ENCODE measurements at regions not wholly inside any gene's neighbourhood (a gene's known extent, or its start where the extent isn't known, plus 50 kb on each side); places are given as distances from the start of the nearest gene placed in this dataset.
"Not testable (repeated sequence)": the region's sequence is repeated elsewhere in the genome, so short reads cannot be mapped to it uniquely, and the experiment has no call there.

DNA sequence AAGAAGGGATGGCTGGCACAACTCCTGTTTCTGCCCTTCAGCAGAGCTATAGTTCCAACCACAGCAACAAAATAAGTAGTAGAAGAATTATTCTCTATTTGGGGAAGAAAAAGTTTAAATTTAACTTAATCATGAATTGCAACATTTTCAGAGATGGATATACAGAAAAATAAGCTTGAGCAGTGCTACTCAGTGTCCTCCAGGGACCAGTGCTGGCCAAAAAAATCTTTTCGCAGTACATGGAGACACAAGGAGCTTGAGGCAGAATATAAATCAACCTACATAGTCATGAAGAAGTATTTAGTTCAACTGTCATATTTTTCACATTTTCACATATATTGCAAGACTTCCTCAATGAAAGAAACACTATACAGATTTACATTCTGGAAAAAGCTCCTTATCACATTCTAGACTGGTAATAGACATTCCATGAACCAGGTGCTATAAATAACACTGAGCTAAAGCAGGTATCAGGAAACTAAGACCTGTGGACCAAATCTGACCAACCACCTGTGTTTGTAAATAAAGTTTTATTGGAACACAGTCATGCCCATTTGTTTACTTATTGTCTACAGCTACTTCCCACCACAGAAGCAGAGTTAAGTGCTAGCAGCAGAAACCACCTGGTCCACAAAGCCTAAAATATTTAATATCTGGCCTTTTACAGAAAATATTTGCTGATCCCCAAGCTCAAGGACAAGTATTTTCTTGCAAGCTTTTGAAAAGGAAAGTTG, 101.9 kb downstream of the RGS21 start:
- DNase-seq: no peak

DNA sequence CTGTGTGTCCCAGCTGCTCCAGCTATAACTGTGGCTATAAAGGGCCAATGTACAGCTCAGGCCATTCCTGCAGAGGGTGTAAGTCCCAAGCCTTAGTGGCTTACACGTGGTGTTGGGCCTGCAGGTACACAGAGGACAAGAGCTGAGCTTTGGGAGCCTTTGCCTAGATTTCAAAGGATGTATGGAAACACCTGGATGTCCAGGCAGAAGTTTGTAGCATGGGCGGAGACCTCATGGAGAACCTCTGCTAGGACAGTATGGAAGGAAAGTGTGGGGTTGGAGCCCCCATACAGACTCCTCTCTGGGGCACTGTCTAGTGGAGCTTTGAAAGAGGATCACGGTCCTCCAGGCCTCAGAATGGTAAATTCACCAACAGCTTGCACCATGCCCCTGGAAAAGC, 113.9 kb downstream of the RGS21 start:
- DNase-seq: no peak

DNA sequence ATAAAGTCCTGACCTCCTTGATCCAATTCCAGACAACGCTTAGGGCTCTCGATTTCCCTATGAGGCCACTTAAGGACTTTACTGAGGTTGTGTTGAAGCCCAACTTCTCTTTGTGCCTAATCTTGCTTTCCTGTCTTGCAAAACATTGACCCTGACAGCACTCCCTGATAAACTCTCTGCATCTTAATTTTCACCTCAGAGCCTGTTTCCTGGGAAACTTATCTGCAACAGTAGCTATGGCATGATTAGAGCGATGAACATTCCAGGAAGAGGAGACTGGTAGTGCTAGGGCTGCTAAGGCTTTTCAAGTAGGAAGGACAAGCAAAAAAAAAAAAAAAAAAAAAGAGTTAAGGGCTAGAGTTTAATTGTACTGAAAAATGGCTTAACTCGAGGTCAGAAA, 118.9 kb downstream of the RGS21 start:
- DNase-seq: no peak

DNA sequence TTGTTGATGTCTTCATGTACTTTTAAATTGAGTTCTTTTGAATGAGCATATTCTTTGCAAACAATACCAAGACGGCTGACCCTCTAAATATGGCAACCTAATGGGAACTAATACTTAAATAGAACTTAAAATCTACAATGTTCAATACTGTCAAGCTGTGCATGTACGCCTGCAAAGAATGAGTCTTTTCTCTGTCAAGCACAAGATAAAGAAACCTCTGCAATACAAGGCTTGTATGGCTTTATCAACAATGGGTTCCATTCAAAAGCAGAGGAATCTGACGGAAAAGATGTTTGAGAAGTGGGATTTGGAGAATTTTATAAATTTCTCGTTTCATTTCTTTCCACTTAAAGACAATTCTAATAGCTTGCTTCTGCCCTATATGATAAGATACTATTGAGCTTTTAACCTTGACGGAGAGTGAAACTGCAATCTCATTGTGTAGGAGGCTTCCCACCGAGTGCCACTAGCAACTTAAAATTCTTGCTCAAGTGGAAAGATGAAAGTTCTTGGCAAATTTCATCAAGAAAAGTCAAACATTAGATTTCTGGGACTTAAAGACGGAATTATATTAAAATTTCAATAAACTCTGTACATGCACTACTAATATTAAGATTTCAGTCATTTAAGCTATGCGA, 119.8 kb downstream of the RGS21 start:
- no peak for DNase-seq

DNA sequence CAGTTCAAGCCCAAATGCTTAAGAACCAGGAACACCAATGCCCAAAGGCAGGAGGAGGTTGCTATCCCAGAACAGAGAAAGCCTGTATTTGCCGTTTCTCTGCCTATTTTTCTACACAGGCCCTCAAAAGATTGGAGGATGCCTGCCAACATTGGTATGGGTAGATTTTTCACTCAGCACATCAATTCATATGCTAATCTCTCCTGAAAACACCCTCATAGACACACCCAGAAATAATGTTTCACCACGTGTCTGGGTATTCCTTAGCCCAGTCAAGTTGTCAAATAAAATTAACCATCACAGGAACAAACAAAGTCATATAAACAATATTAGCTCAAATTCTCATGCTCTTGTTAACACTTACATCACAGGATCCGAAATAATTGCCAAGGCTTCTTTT, 121.9 kb downstream of the RGS21 start:
- DNase-seq: no peak

DNA sequence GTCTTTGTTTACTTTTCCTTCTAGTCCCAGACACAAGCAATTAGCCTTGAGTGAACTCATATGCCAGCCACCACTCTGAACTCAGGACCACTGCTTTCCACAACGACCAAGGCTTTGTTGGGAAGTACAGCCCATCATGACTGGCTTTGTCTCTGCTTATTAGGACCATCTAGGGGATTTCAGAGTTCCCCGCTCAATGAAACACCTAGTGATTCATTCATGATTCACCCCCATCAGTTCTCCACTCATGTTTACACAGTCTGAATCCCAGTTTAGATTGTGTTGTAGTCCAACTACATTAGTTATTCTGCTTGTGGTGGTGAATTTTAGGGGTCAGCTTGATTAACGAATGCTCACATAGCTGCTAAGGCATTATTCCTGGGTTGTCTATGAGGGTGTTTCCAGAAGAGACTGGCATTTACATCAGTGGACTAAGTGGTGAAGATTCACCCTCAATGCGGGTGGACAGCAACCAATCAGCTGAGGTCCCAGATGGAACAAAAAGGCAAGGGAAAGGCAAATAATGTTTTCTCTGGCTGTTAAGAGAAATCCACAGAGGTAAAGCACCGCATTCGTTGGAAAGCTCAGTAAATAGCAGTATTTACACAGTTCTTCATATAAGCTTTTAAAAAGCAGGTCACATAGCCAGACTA, 122.7 kb downstream of the RGS21 start:
- DNase-seq: no peak

DNA sequence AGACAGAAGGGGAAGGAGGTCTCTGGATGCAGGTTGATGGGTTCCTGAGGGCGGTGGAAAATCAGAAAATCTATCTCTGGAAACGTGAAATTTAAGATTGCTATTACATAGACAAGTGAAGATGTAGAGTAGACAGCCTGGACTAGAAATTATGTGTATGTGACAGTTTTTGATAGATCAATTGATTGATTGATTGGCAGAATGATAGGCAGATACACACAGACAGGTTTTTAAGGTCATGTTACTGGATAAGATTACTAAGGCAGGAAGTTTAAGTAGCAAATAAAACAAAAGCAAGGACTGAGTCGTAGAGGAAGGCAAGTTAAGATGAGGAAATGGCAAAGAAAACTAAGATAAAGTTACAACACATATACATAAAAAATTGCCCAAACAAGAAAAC, 124.7 kb downstream of the RGS21 start:
- DNase-seq: no peak

DNA sequence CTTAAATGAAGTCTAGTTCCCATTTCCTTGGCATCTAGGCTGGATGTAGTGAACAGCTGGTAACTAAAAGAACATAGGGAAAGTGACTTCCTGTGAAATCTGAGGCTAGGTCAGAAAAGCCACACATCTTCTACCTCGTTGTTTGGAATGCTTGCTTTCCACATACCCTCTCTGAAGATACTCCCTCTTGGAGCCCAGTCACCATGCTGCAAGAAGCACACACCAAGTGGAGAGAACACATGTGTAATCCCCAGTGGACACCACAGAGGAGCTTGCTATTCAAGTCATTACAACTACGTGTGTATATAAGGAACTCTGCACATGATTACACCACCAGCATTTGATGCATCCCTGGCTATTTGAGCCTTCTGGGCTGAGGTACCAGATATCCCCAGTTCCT, 125.9 kb downstream of the RGS21 start:
- DNase-seq: no peak

DNA sequence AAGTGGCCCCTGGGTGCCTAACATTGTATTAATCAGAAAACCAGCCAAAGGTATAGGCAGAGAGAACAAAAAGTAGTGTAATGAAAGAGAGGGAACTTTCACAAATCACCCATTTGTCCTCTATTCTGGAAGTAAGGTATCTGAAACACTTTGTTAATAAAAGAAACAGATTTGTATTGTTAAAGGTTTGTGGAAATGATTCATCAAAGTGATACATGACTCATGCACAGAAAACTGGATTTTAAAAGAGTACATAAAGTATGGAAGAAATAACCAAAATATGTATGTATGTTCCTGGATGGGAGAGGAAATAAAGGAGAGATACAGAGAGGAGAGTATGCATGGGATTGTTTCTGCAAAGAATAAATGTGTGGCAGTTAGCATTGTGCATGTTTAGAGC, 126.8 kb downstream of the RGS21 start:
- no peak for DNase-seq

DNA sequence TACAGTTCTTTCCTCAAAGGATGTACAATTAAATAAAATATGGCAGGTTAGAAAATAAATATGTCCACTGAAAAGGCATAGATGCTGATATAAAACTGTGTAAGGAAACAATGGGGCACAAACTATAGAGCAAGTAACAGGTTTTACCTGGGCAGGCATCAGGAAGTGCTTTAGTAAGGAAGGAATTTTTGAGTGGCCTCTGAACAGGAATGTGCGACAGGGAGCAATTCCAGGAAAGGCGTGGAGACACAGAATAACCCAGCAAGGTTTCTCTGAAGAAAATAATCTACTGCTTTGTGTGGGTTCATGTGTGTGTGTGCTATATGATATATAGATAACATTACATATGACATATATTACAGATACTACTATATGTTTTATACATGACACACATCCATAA, 128.4 kb downstream of the RGS21 start:
- no peak for DNase-seq

DNA sequence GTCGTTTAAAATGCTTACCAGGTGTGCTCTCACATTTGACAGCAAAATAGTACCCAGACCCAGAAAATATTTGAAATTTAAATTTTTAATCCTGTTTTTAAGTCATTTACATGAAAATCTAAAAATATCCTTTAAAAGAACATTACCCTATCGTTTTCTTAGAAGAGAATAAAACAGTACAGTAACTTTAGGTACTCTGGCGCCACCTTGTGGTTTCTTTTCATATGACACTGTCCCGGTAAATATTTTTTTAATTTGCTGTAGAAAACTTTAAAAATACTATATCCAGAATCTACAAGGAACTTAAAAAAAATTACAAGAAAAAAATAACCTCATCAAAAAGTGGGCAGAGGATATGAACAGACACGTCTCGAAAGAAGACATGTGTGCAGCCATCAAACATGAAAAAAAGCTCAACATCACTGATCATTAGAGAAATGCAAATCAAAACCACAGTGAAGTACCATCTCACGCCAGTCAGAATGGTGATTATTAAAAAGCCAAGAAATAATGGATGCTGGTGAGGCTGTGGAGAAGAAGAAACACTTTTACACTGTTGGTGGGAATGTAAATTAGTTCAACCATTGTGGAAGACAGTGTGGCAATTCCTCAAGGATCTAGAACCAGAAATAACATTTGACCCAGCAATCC, 129.2 kb downstream of the RGS21 start:
- DNase-seq: no peak

DNA sequence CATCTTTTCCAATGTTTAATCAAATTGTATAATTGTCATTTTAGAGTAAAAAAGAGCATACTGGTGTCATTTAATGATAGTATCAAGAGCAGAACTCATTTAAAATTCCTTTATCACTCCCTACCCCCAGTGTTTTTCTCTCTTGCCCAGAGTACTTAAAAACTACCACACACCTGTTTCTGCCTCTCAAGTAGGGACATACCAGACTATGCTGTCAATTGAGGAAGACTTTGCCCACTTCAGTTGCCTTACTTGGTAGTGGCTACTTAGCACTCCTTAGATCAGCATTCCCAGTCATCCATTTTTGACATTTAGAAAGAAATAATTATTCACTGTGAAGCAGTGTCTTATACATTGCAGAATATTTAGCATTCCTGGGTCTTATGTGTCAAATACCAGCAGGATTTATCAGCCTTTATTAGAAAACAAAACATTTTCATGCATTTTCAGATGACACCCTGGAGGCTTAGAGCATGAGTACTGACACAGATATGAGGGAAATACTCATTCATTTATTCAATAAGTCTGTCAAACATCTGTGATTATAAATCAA, 127.5 kb upstream of the RGS1 start:
- DNase-seq: no peak

DNA sequence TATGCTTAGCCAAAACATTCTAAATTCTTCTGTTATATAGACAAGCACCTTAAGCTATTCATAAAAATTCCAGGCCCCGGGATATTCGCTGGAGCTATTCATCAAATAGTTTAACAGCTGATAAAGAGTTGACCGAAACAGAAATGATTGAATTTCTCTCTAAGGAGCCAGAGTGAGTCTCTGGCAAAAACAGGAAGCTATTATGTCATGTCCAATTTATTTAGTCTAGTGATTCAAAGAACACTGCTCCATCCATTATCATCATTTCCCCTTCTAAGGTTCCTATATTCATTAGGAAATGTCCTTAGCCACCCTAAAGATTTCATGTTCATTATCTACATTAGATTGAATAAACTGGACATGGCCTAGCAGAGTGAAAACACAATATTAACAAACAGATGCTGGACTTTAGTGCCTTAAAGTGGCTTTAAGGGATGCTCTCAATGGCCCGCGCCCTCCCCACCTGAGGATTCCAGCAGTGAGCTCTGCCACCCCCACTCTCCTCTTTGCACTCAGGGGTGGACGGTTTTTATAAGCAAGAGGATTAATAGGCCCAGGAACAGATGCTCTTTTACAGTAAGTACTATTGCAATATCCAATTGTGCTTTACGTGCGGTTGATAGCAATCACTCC, 122.1 kb upstream of the RGS1 start:
- no peak for DNase-seq

DNA sequence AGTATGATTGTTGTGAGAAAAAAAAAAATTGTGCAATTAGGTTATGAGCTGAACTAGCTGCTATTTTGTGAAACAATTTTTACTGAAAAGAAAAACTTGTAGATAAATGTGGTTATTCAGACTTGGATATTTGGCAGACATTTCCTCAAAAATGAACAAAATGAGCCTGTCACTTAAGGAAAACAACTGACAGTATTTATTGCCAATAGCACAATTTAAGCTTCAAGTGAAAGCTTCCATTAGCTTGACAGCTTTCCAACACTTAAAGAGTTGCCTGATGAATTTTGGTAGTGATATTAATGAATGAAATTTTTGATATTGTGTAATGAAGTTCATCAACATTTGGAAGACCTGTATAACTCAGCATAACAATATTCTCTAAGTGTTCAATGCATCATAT, 116.1 kb upstream of the RGS1 start:
- no peak for DNase-seq

DNA sequence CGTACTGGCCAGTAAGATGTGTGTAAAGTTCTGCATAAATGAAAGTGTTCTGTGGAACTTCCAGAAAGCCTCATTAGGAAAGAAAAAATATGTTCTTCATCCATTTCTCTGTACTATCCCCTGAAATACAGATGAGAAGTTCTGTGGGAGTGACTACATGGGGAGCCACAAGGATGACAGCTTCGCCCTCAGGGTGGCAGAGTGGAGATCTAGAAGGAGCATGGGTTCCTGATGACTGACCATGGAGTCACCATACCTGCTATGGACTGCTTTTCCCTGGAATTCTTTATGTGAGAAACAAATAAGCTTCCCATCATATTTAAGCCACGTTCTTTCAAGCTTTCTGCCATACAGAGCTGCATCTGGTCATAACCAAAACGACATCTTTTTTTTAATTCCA, 113.9 kb upstream of the RGS1 start:
- DNase-seq: no peak

DNA sequence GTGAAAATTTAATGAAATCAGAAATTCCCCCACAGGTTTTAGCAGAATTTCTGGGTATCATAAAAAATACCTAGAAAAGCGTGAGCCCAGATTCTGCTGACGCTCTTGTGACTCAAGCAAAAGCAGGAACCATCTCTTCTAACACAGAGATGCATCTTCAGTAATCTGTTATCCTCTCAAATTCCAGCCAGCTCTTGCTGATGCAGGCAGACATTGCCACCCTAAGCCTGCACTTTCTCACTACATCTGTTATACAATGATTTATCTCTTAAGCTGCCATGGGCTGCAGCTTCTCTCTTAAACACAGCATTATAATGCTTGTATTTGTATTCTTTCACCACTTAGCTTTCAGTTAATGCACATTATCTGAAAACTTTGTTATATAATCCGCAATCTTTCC, 113.0 kb upstream of the RGS1 start:
- no peak for DNase-seq

DNA sequence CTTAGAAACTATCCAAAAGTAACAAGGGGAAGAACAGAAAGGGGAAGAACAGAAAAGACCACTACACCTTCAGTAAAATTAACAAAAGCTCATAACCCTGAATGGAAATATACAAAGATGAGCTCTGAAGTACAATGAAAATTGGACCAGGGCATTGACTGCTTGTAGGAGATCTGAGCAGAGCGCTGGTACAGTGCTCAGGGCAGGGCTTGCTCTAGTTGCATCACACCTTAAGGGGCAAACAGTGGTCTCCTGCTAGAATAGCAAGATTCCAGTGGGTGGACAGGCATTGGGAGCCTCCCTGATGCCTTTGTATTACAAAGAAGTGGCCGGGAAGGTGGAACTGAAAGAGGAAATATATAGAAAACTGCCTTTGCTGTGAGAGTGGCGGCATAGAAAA, 111.9 kb upstream of the RGS1 start:
- DNase-seq: no peak

DNA sequence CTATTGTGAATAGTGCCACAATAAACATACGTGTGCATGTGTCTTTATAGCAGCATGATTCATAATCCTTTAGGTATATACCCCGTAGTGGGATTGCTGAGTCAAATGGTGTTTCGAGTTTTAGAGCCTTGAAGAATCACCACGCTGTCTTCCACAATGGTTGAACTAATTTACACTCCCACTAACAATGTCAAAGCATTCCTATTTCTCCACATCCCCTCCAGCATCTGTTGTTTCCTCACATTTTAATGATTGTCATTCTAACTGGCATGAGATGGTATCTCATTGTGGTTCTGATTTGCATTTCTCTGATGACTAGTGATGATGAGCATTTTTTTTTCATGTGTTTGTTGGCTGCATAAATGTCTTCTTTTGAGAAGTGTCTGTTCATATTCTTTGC, 110.4 kb upstream of the RGS1 start:
- DNase-seq: not testable (repeated sequence)

DNA sequence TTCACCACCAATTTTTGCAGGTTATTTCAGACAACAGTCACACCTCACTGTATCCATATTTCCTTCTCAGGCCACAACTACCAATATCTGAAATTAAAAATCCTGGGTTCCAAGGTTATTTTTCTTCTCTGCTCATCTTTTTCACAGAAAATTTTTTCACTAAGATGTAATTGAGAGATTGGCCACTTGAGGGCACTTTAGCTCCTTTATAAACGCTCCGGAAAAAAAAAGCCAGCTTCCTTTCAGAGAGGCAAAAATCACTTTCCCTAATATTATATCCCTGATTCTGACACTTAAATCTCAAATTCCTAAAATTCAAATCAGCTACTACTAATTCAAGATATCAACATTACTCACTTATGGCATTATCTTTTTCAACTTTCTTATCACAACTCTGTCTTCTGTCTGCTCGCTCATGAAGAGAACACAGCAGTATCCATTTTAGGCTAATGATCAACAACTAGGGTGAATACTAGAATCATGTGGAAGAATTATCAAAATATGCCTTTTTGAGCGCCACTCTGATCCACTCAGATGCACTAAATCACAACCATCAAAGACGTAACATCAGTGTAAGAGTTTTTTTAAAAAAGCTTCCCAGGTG, 101.4 kb upstream of the RGS1 start:
- peak; percentile 28 for DNase-seq

DNA sequence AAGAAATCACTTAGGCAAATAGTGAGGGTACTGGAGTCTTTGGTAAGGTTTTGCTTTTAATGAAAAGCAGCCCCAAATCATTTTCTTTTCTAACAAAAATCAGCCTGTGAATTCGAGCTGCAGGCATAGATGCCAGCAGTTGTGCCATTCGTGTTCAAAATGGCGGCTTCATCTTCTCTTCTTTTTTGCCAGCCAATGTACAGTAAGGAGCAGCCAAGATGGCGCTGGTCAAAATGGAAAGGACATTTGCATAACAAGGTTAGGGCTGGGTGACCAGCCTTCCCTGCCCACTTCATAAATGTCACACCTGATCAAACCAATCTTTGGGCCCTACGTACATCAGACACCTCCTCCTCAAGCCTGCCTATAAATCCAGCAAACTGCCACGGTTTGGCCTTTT, 100.2 kb upstream of the RGS1 start:
- no peak for DNase-seq

DNA sequence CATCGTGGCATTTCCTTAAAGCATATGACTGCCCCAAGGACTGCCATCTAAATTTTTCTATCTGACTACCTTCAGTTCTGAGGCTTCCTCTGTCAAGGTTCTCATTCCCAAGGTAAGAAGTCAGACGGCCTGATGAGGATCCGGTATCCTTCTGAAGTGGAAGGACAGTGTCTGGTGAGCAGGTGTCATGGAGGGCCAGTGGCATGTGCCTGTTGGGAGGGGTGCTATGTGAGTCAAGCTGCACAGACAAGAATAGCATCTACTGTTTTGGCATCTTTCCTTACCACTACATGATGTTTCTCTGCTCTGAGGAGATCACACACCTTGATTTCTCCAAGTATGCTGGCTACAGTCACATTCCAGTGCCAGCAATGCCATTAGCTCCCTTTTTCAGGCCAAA, 99.6 kb upstream of the RGS1 start:
- no peak for DNase-seq

DNA sequence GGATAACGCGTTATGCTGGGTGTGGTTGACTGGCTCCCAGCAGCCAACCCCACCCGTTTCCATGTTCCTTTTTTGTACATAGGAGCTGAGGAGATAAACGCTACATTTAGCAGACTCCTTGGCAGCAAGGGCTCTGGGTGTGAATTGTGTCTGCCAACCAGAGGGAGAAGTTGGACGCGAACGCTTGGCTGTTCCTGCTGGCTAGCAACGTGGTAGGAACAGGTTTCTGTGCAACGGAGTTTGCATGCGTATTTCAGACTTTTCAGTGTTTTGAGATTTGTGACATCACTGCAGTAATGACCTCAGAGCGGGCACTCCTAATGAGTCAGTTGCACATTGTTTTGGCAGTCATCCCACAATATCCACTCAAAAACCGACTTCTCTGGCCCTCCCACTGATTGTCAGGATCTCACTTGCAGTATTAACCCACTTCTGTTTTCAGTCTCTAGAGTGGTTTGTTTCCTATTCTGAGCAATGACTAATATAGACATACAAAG, 98.7 kb upstream of the RGS1 start:
- peak; percentile 59 for DNase-seq

DNA sequence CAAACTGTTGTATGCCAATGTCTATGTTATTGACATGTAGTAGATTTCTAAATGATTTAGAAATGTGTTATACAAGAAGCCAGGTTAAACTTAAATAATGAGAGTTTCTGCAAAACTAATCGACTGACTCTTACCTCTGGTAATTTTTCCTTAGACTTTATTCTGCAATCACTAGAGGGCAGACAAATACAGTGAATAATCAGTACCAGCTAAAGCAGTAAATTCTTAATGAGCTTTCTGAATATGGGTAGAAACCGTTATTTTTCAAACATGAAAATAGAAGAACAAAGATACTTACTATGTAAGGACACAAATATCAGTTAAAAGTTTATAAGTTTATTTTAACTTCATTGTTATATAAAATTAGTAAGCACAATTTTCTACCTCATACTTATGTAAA, 97.9 kb upstream of the RGS1 start:
- DNase-seq: peak; percentile 0

Measured in NCI-H2029 (cell line).